ENCODE measurements at regions not wholly inside any gene's neighbourhood (a gene's known extent, or its start where the extent isn't known, plus 50 kb on each side); places are given as distances from the start of the nearest gene placed in this dataset.
A peak's percentile ranks its signal among the peaks of the same experiment; 100 is the strongest.
"Not testable (repeated sequence)": the region's sequence is repeated elsewhere in the genome, so short reads cannot be mapped to it uniquely, and the experiment has no call there.

DNA sequence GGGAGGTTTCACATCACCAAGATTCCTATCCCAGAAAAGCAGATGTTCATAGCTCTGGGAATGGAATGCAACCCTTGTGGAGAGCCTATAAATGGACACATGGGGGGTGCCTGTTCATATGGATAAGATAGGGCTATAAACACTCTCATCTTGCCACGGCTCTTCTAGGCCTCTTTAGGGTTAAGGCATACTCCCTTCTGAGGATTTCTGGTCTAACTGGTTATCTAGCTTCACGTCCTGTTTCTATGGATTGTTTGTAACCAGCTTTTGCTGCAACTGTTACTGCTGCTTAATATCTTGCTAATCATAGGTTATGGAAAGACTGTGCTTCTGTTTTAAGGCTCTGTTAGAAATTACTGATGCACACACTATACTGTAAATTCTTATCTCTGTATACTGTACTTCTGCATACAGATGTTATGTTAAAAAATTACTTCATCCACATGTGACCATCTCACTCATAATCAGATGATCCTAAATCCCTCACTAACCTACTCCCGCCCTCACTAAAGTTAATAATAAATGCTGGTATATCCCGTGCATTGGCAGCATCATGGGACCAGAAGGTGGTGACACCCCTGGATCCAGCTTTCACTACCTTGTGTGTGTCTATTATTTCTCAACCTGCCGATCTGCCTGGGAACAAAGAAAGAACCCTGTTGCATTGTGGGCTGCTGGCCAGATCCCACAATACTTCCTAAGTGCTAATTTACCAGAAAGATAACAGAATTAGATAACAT is 68.7 kb downstream of the PRKAB2 start:
- H3K36me3 Mint-ChIP-seq (ENCODE audit: low read depth); H3K9me3 ChIP-seq (ENCODE audit: control insufficient read depth, low read length, poor library complexity, severe bottlenecking); H3K27ac Mint-ChIP-seq; ATAC-seq; H3K4me1 Mint-ChIP-seq; H3K4me3 Mint-ChIP-seq; DNase-seq: not testable (repeated sequence)
- H3K27me3 Mint-ChIP-seq = peaks cover 66% of the 10 kb centered on the region

DNA sequence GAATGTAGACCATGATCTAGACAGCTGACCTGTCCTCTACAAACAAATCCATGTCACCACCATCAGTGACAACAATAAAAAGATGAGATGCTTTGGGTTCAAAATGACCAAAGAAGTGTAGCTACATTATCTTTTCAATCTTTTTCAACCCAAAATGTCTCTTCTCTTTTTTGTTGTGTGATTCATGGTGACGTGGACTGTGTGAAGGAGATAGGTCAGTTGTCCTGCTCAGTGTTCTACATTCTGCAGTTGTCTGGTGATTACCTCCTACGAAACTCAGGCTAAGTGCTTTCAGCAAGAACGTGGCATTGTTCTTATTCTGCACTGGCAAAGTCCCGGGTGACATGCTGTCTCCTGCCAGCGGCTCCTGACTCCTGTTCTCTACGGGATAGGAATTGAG is 73.1 kb downstream of the PRKAB2 start:
- peaks cover 3% of the 10 kb centered on the region for H3K4me1 Mint-ChIP-seq
- no peaks in the 10 kb centered on the region for H3K9me3 ChIP-seq (ENCODE audit: control insufficient read depth, low read length, poor library complexity, severe bottlenecking)
- no peak overlapping the region for H3K27ac Mint-ChIP-seq
- H3K4me3 Mint-ChIP-seq = no peak overlapping the region
- DNase-seq = no peak
- peaks cover 66% of the 10 kb centered on the region for H3K27me3 Mint-ChIP-seq
- peaks cover 2% of the 10 kb centered on the region for H3K36me3 Mint-ChIP-seq (ENCODE audit: low read depth)
- no peak for ATAC-seq

DNA sequence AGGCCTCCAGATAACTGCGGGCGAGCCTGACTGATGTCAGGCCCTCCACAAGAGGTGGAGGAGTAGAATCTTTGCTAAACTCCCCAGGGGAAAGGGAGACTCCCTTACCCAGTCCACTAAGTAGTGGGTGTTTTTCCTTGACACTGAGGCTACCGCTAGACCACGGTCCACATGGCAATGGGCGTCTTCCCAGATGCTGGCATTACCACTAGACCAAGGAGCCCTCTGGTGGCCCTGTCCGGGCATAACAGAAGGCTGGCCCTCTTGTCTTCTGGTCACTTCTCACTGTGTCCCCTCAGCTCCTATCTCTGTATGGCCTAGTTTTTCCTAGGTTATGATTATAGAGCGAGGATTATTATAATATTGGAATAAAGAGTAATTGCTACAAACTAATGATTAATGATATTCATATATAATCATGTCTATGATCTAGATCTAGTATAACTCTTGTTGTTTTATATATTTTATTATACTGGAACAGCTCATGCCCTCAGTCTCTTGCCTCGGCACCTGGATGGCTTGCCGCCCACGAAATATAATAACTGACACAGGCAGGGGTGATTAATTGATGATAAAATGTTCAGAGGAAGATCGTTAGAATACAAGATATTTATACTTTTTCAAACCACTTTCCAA is 73.8 kb downstream of the PRKAB2 start:
- not testable (repeated sequence) for H3K9me3 ChIP-seq (ENCODE audit: control insufficient read depth, low read length, poor library complexity, severe bottlenecking); H3K4me1 Mint-ChIP-seq; H3K4me3 Mint-ChIP-seq; DNase-seq; H3K27ac Mint-ChIP-seq; H3K36me3 Mint-ChIP-seq (ENCODE audit: low read depth); ATAC-seq
- H3K27me3 Mint-ChIP-seq = peaks cover 62% of the 10 kb centered on the region

DNA sequence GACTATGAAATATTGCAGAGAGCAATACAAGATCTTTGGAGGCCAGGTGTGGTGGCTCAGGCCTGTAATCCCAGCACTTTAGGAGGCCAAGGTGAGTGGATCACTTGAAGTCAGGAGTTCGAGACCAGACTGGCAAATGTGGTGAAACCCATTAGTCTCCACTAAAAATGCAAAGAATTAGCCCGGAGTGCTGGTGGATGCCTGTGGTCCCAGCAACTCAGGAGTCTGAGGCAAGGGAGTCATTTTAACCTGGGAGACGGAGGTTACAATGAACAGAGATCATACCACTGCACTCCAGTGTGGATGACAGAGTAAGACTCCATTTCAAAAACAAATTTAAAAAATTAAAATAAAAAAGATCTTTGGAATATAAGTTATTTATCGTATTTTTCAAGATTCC is 76.6 kb downstream of the PRKAB2 start:
- no peak for DNase-seq
- ATAC-seq = no peak
- no peaks in the 10 kb centered on the region for H3K9me3 ChIP-seq (ENCODE audit: control insufficient read depth, low read length, poor library complexity, severe bottlenecking)
- peaks cover 3% of the 10 kb centered on the region for H3K4me1 Mint-ChIP-seq
- H3K4me3 Mint-ChIP-seq = no peak overlapping the region
- no peak overlapping the region for H3K27ac Mint-ChIP-seq
- no peaks in the 10 kb centered on the region for H3K36me3 Mint-ChIP-seq (ENCODE audit: low read depth)
- H3K27me3 Mint-ChIP-seq = peaks cover 63% of the 10 kb centered on the region

DNA sequence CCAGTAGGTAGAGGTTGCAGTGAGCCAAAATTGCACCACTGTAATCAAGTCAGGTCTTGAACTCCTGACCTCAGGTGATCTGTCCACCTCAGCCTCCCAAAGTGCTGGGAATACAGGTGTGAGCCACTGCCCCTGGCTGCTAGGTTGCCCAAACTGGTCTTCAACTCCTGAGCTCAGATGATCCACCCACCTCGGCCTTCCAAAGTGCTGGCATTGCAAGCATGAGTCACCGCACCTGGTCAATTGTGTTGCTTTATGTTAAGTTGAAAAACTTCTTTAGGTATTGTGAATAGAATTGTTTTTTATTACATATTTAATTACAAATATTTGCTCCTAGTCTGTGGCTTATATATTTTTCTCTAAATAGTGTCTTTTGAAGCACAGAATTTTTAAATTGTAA is 80.5 kb downstream of the PRKAB2 start:
- H3K4me3 Mint-ChIP-seq = no peak overlapping the region
- no peaks in the 10 kb centered on the region for H3K9me3 ChIP-seq (ENCODE audit: control insufficient read depth, low read length, poor library complexity, severe bottlenecking)
- peaks cover 57% of the 10 kb centered on the region for H3K27me3 Mint-ChIP-seq
- no peak overlapping the region for H3K27ac Mint-ChIP-seq
- peaks cover 3% of the 10 kb centered on the region for H3K4me1 Mint-ChIP-seq
- DNase-seq (no peak), ATAC-seq (no peak)
- H3K36me3 Mint-ChIP-seq (ENCODE audit: low read depth) = no peaks in the 10 kb centered on the region

DNA sequence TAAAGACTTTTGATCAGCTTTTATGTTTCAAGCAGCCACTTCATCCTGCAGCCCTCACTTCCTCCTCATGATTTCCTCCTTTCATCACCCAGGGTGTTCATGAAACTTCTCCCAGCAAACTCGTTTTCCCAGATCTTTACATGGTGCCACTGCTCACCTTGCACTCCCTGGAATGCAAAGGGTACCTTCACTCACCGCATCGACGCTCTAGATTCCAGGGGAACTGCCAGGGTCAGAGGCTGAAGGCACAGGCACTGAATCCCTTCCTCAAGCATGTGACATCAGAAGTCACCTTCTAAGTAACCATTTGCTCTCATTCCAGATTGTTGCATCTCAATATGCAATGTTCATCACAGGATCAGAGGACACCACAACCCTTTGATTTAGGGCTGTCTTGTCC is 82.8 kb downstream of the PRKAB2 start:
- no peaks in the 10 kb centered on the region for H3K9me3 ChIP-seq (ENCODE audit: control insufficient read depth, low read length, poor library complexity, severe bottlenecking)
- ATAC-seq (no peak), DNase-seq (no peak)
- H3K4me1 Mint-ChIP-seq = peaks cover 9% of the 10 kb centered on the region
- no peak overlapping the region for H3K4me3 Mint-ChIP-seq
- H3K36me3 Mint-ChIP-seq (ENCODE audit: low read depth) = peaks cover 5% of the 10 kb centered on the region
- peaks cover 54% of the 10 kb centered on the region for H3K27me3 Mint-ChIP-seq
- H3K27ac Mint-ChIP-seq = no peak overlapping the region

DNA sequence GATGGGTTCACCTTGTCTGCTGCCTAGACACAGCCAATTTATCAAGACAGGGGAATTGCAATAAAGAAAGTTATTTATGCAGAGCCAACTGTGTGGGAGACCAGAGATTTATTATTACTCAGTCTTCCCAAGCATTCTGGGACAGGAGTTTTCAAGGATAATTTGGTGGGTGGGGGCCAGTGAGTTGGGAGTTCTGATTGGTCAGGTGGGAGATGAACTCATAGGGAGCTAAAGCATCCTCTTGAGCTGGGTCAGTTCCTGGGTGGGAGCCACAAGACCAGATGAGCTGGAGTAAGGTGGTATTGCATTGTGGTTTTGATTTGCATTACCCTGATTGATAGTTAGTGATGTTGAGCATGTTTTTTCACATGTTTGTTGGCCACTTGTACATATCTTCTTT is 86.1 kb downstream of the PRKAB2 start:
- Mint-ChIP-seq H3K27ac (no peak overlapping the region), H3K27me3 (peaks cover 65% of the 10 kb centered on the region), H3K4me1 (peaks cover 15% of the 10 kb centered on the region), H3K4me3 (no peak overlapping the region), H3K36me3 (ENCODE audit: low read depth) (peaks cover 7% of the 10 kb centered on the region)
- H3K9me3 ChIP-seq (ENCODE audit: control insufficient read depth, low read length, poor library complexity, severe bottlenecking) = peaks cover 3% of the 10 kb centered on the region
- DNase-seq = no peak
- ATAC-seq = no peak

DNA sequence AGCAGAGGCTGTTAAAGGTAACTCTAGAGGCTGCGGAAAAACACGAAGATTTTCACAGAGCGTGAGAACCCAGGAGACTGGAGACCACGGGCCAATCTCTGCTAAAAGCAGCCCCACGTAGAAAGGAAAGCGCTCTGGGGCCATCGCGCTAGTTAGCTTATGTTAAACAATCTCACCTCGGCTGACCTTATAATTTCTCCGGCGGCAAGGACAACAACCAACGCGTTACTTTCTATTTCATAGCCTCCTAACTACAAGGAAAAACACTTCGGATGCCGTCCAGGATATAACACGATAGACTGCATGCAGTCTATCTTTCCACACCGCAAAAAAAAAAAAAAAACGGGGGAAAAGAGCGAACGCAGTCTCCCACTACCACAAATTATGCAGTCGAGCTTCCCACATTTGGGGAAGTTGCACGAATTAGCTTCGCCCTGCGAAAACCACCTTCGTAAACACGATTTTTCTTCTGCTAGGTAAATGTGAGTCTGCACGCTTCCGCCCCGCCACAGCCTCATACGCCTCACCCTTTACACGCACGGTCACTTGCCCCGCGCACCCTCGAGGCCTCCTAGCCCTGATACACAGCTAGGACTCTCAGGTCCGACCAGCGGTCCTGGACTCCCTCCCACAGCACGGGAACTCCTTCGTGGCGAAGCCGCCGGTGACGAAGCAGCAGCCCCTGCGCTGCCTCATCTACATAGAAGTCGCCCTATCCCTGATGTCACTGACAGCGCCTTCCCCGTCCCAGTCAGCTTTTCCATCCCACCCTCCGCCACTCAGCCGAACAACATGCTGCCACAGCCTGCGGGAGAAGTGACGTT is 87.8 kb downstream of the PRKAB2 start:
- peaks cover 26% of the 10 kb centered on the region for H3K4me1 Mint-ChIP-seq

DNA sequence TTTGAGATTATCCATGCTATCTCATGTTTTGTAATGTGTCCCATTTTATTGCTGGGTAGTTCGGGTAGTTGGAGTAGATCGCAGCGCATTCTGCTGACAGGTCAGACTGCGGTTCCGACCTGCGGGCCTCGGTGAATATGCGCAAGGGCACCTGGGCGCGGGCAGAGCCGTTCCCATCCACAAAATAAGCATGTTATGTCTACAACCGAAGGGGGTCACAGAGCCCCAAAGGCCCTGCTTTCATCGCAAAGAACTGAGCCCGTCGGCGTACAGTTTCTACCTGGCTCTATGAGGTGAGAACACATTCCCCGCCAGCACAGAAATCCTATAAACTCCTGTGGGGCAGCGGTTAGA is 88.4 kb downstream of the PRKAB2 start:
- no peak for ATAC-seq
- H3K27ac Mint-ChIP-seq = peak overlapping the region; percentile 98

More for the DNA sequence above, 87.8 kb downstream of the PRKAB2 start:
- peak overlapping the region; percentile 98 for H3K27ac Mint-ChIP-seq
- DNase-seq (peak; percentile 43 to 64 (median 45)), ATAC-seq (peak; percentile 80)
- H3K4me3 Mint-ChIP-seq = peak overlapping the region; percentile 99
- H3K9me3 ChIP-seq (ENCODE audit: control insufficient read depth, low read length, poor library complexity, severe bottlenecking) = peaks cover 3% of the 10 kb centered on the region
- peaks cover 65% of the 10 kb centered on the region for H3K27me3 Mint-ChIP-seq
- H3K36me3 Mint-ChIP-seq (ENCODE audit: low read depth) = peaks cover 10% of the 10 kb centered on the region

DNA sequence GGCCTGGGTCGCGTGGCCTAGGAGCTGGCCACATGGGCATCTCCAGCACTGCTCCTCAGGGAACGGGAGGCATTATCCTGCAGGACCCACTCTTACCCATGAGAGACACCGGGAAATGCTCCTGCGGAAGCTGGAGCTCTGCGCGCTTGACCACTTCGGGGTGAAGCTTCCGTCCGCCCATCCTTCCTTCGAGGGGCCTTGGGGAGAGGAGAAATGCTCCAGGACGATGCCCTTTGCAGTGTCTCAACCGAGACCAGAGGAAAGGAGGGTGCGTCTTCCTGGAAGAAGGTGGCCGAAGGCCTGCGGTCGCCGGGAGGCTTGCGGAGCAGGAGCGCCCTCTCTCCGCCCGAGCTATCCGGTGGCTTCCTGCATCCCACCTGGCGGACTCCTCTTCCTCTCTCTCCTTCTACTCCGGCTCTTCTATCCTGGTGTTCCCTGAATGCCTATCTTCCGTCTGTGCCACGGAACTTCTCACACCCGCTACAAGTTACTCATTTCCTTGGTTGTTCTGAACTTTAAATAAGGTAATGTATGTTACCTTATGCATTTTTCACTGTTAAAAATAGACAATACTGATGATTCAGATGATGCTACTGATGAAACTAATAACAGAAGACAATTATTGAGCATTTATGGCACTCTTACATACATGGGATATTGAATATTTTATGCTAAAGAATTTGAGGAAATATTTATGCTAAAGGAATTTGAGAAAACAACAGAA is 91.4 kb downstream of the PRKAB2 start:
- Mint-ChIP-seq H3K27ac (peak overlapping the region; percentile 49), H3K36me3 (ENCODE audit: low read depth) (peaks cover 15% of the 10 kb centered on the region), H3K27me3 (peaks cover 91% of the 10 kb centered on the region), H3K4me3 (peak overlapping the region; percentile 81), H3K4me1 (peaks cover 41% of the 10 kb centered on the region)
- H3K9me3 ChIP-seq (ENCODE audit: control insufficient read depth, low read length, poor library complexity, severe bottlenecking) = peaks cover 3% of the 10 kb centered on the region
- ATAC-seq (no peak), DNase-seq (no peak)

More for the DNA sequence above, 88.4 kb downstream of the PRKAB2 start:
- no peak for DNase-seq
- peaks cover 30% of the 10 kb centered on the region for H3K4me1 Mint-ChIP-seq
- H3K27me3 Mint-ChIP-seq = peaks cover 67% of the 10 kb centered on the region
- peaks cover 3% of the 10 kb centered on the region for H3K9me3 ChIP-seq (ENCODE audit: control insufficient read depth, low read length, poor library complexity, severe bottlenecking)
- H3K36me3 Mint-ChIP-seq (ENCODE audit: low read depth) = peaks cover 11% of the 10 kb centered on the region
- H3K4me3 Mint-ChIP-seq = peak overlapping the region; percentile 99

DNA sequence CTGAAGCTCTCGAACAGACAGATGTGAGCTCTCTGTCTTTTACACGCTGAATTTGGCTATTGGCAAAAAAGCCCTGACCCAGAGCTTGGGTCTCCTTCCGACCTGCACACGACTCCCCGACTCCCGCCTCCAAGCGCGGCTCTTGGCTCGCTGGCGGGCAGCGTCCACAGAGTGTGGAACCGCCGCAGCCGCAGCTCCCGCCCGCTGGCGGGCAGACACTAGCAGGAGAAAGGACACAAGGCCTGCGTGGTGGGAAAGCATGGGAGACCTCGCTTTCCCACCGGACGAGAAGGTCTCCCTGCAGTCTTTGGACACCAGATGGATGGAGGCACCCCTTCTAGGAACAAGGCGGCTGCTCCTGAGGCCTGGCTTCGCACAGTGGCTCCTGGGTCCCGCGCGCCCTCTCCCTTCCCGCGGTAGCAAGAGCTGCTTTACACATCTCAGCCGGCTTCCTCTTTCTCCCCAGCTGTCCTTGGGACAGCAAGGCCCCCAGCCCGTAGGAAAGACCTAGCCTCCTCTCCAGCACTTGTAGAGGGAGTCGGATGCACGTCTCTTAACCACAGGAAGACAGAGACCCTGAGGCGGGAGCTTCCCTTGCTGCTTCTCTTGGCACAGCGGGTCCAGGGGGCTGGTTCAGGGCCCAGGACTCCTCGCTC is 92.1 kb downstream of the PRKAB2 start:
- peaks cover 3% of the 10 kb centered on the region for H3K9me3 ChIP-seq (ENCODE audit: control insufficient read depth, low read length, poor library complexity, severe bottlenecking)
- ATAC-seq (no peak), DNase-seq (no peak)
- Mint-ChIP-seq H3K27ac (peak overlapping the region; percentile 49), H3K36me3 (ENCODE audit: low read depth) (peaks cover 15% of the 10 kb centered on the region), H3K27me3 (peaks cover 95% of the 10 kb centered on the region), H3K4me1 (peaks cover 41% of the 10 kb centered on the region), H3K4me3 (peak overlapping the region; percentile 80)

DNA sequence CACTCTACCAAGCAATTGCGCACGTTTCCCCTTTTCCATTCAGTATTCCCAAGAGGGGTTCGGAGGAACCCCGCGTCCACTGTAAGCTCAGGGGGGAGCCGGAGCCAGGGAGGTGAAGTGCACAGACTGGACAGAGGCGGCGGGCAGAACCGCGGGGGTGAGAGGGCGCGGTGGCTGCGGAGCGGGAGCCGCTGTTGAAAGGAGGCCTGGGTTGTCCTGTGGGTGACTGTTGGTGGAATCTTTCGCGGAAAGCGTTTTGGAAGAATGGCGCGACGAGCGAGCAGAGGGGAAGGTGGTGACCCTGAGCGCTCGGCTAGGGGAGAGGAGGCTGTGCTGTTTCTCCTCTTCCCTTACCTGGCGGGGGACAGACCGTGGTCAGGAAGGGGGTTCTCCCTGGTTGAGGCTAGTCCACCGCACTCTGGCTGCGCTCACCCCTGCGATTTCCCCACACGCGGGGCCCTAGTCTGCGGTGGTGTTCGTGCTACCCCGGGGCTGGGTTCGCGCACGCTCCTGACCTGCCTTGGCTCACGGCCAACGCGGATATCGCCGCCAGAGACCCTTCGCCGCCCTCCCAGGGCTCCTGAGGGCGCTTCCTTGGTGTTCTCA is 92.8 kb downstream of the PRKAB2 start:
- Mint-ChIP-seq H3K36me3 (ENCODE audit: low read depth) (peaks cover 10% of the 10 kb centered on the region), H3K4me1 (peaks cover 35% of the 10 kb centered on the region), H3K27ac (peak overlapping the region; percentile 49), H3K27me3 (peaks cover 95% of the 10 kb centered on the region), H3K4me3 (peak overlapping the region; percentile 80)
- ATAC-seq = no peak
- no peak for DNase-seq
- peaks cover 3% of the 10 kb centered on the region for H3K9me3 ChIP-seq (ENCODE audit: control insufficient read depth, low read length, poor library complexity, severe bottlenecking)

Measured in T-helper 17 cell (primary cell).